CD8-positive, alpha-beta memory T cell (primary cell): ENCODE measurements at regions not wholly inside any gene's neighbourhood (a gene's known extent, or its start where the extent isn't known, plus 50 kb on each side); places are given as distances from the start of the nearest gene placed in this dataset.

Experiments used
- CTCF ChIA-PET: fragments of 350-600 bp; sonication (Branson Sonifier 250); formaldehyde crosslinking; loops from one replicate; lab custom pipeline; 2021; ENCODE audit warnings: antibody characterized with exemption; lab: Charles Lee
- POLR2A ChIA-PET: fragments of 350-600 bp; sonication (Branson Sonifier 250); formaldehyde crosslinking; loops from one replicate; lab custom pipeline; 2021; ENCODE audit warnings: antibody characterized with exemption; lab: Charles Lee
- DNase-seq, 5 donors: peaks; one replicate each; pipeline versions ENCODE4 v3.0.0 to v3.0.0-alpha.2; 2020 to 2022; ENCODE audit warnings: mixed read lengths in 1 of 5
- H3K27ac ChIP-seq: one replicate; pipeline ENCODE4 v1.7.0; 2013; ENCODE audit warnings: low read depth, mild to moderate bottlenecking, low read length, moderate library complexity
- H3K27me3 ChIP-seq: 2 replicates; pipeline ENCODE4 v1.7.0; 2013; ENCODE audit warnings: low read length, mild to moderate bottlenecking; ENCODE audit not compliant: insufficient read depth, poor library complexity, severe bottlenecking
- H3K36me3 ChIP-seq: 2 replicates; pipeline ENCODE4 v1.7.0; 2013; ENCODE audit warnings: mild to moderate bottlenecking, low read length, moderate library complexity; ENCODE audit not compliant: insufficient read depth
- H3K4me1 ChIP-seq: 2 replicates; pipeline ENCODE4 v1.7.0; 2013; ENCODE audit warnings: mild to moderate bottlenecking, low read length, moderate library complexity; ENCODE audit not compliant: insufficient read depth
- H3K4me3 ChIP-seq: 2 replicates; pipeline ENCODE4 v1.7.0; 2013; ENCODE audit warnings: mild to moderate bottlenecking, low read length
- H3K9me3 ChIP-seq: 2 replicates; pipeline ENCODE4 v1.7.0; 2013; ENCODE audit warnings: mild to moderate bottlenecking, low read length
- H3K27ac Mint-ChIP-seq, 8 donors: one replicate each; pipeline ENCODE4 v1.8.0; 2020 to 2021; ENCODE audit warnings: mixed read lengths in 8 of 8, mild to moderate bottlenecking in 6 of 8, inconsistent platforms in 3 of 8, moderate library complexity in 3 of 8
- H3K27me3 Mint-ChIP-seq, 2 donors: one replicate each; pipeline ENCODE4 v1.8.0; 2020 to 2021; ENCODE audit warnings: mixed read lengths in 2 of 2, mild to moderate bottlenecking in 1 of 2, moderate library complexity in 1 of 2
- H3K36me3 Mint-ChIP-seq, 3 donors: one replicate each; pipeline ENCODE4 v1.8.0; 2020 to 2021; ENCODE audit warnings: mixed read lengths in 3 of 3, inconsistent platforms in 1 of 3, mild to moderate bottlenecking in 1 of 3
- H3K4me1 Mint-ChIP-seq, 3 donors: one replicate each; pipeline ENCODE4 v1.8.0; 2020 to 2021; ENCODE audit warnings: mixed read lengths in 3 of 3, inconsistent platforms in 1 of 3, mild to moderate bottlenecking in 1 of 3
- H3K4me3 Mint-ChIP-seq, 7 donors: one replicate each; pipeline ENCODE4 v1.8.0; 2020 to 2021; ENCODE audit warnings: mixed read lengths in 7 of 7, mild to moderate bottlenecking in 6 of 7, moderate library complexity in 4 of 7, inconsistent platforms in 2 of 7
- H3K9me3 Mint-ChIP-seq, 5 donors: one replicate each; pipeline ENCODE4 v1.8.0; 2020 to 2022; ENCODE audit warnings: mixed read lengths in 5 of 5, mild to moderate bottlenecking in 3 of 5, moderate library complexity in 2 of 5, inconsistent platforms in 1 of 5

GRCh38 chr11:123378096-123378495, 52.0 kb upstream of the GRAMD1B start:
- no peak overlapping the region for H3K4me3 Mint-ChIP-seq
- ChIA-PET CTCF (no interaction called here), POLR2A (no interaction called here)
- H3K4me3 ChIP-seq: no peak overlapping the region
- DNase-seq: no peak
- no peaks in the 10 kb centered on the region for H3K36me3 ChIP-seq
- no peaks in the 10 kb centered on the region for H3K27me3 ChIP-seq
- H3K9me3 Mint-ChIP-seq: no peaks in the 10 kb centered on the region
- no peak overlapping the region for H3K27ac ChIP-seq
- H3K27ac Mint-ChIP-seq: no peak overlapping the region
- H3K4me1 ChIP-seq: peaks cover 4% of the 10 kb centered on the region
- H3K4me1 Mint-ChIP-seq: peaks cover 7 to 17% (median 10%) of the 10 kb centered on the region in 3 donors
- H3K27me3 Mint-ChIP-seq: no peaks in the 10 kb centered on the region
- H3K36me3 Mint-ChIP-seq: no peaks in the 10 kb centered on the region
- no peaks in the 10 kb centered on the region for H3K9me3 ChIP-seq

- Mint-ChIP-seq H3K4me3 (no peak overlapping the region), H3K9me3 (no peaks in the 10 kb centered on the region), H3K36me3 (no peaks in the 10 kb centered on the region), H3K27ac (no peak overlapping the region), H3K27me3 (no peaks in the 10 kb centered on the region), H3K4me1 (peaks cover 6 to 13% (median 7%) of the 10 kb centered on the region in 3 donors)
- Histone ChIP-seq H3K4me1 (no peaks in the 10 kb centered on the region), H3K27ac (no peak overlapping the region), H3K9me3 (no peaks in the 10 kb centered on the region), H3K27me3 (no peaks in the 10 kb centered on the region), H3K4me3 (no peak overlapping the region), H3K36me3 (no peaks in the 10 kb centered on the region)
- POLR2A ChIA-PET: no interaction called here
- DNase-seq: no peak
- CTCF ChIA-PET: no interaction called here
These were observed 52.7 kb upstream of the GRAMD1B start for GRCh38 chr11:123377355-123377754.

- Mint-ChIP-seq H3K4me3 (no peak overlapping the region), H3K27me3 (no peaks in the 10 kb centered on the region), H3K9me3 (no peaks in the 10 kb centered on the region), H3K36me3 (no peaks in the 10 kb centered on the region), H3K27ac (no peak overlapping the region), H3K4me1 (no peaks in the 10 kb centered on the region)
- H3K4me1 ChIP-seq: no peaks in the 10 kb centered on the region
- DNase-seq: no peak
- H3K9me3 ChIP-seq: no peaks in the 10 kb centered on the region
- no peaks in the 10 kb centered on the region for H3K27me3 ChIP-seq
- CTCF ChIA-PET: no interaction called here
- H3K4me3 ChIP-seq: no peak overlapping the region
- POLR2A ChIA-PET: no interaction called here
- H3K36me3 ChIP-seq: no peaks in the 10 kb centered on the region
- no peak overlapping the region for H3K27ac ChIP-seq
These were observed 54.2 kb upstream of the GRAMD1B start for GRCh38 chr11:123375832-123376231.

- Histone ChIP-seq H3K27me3 (no peaks in the 10 kb centered on the region), H3K36me3 (no peaks in the 10 kb centered on the region), H3K4me1 (no peaks in the 10 kb centered on the region), H3K9me3 (no peaks in the 10 kb centered on the region), H3K4me3 (no peak overlapping the region), H3K27ac (no peak overlapping the region)
- no peak overlapping the region for H3K4me3 Mint-ChIP-seq
- no peaks in the 10 kb centered on the region for H3K36me3 Mint-ChIP-seq
- no peak overlapping the region for H3K27ac Mint-ChIP-seq
- no peaks in the 10 kb centered on the region for H3K27me3 Mint-ChIP-seq
- ChIA-PET POLR2A (no interaction called here), CTCF (no interaction called here)
- peaks cover 0 to 1% (median 0%) of the 10 kb centered on the region in 3 donors for H3K4me1 Mint-ChIP-seq
- no peaks in the 10 kb centered on the region for H3K9me3 Mint-ChIP-seq
- no peak for DNase-seq
These were observed 55.5 kb upstream of the GRAMD1B start for GRCh38 chr11:123374622-123374968.

- no peak overlapping the region for H3K4me3 ChIP-seq
- peaks cover 0 to 1% (median 0%) of the 10 kb centered on the region in 3 donors for H3K4me1 Mint-ChIP-seq
- no peaks in the 10 kb centered on the region for H3K27me3 Mint-ChIP-seq
- no peaks in the 10 kb centered on the region for H3K9me3 Mint-ChIP-seq
- H3K27me3 ChIP-seq: no peaks in the 10 kb centered on the region
- CTCF ChIA-PET: no interaction called here
- POLR2A ChIA-PET: no interaction called here
- no peak overlapping the region for H3K27ac Mint-ChIP-seq
- no peak overlapping the region for H3K4me3 Mint-ChIP-seq
- no peaks in the 10 kb centered on the region for H3K4me1 ChIP-seq
- DNase-seq: no peak
- H3K36me3 ChIP-seq: no peaks in the 10 kb centered on the region
- no peaks in the 10 kb centered on the region for H3K36me3 Mint-ChIP-seq
- H3K27ac ChIP-seq: no peak overlapping the region
- no peaks in the 10 kb centered on the region for H3K9me3 ChIP-seq
These were observed 56.1 kb upstream of the GRAMD1B start for GRCh38 chr11:123373754-123374621.

- Mint-ChIP-seq H3K27me3 (peaks cover 3 to 9% of the 10 kb centered on the region in 2 donors), H3K9me3 (peaks cover 0 to 2% (median 0%) of the 10 kb centered on the region in 5 donors), H3K4me3 (no peak overlapping the region), H3K4me1 (peaks cover 0 to 1% (median 0%) of the 10 kb centered on the region in 3 donors), H3K27ac (no peak overlapping the region), H3K36me3 (no peaks in the 10 kb centered on the region)
- H3K4me1 ChIP-seq: no peaks in the 10 kb centered on the region
- H3K36me3 ChIP-seq: no peaks in the 10 kb centered on the region
- DNase-seq: no peak
- H3K27me3 ChIP-seq: no peaks in the 10 kb centered on the region
- H3K27ac ChIP-seq: no peak overlapping the region
- ChIA-PET POLR2A (no interaction called here), CTCF (no interaction called here)
- no peaks in the 10 kb centered on the region for H3K9me3 ChIP-seq
- H3K4me3 ChIP-seq: no peak overlapping the region
These were observed 58.4 kb upstream of the GRAMD1B start for GRCh38 chr11:123371506-123372297.

GRCh38 chr11:123366924-123367323, 63.1 kb upstream of the GRAMD1B start:
- H3K4me3 Mint-ChIP-seq: no peak overlapping the region
- Histone ChIP-seq H3K4me3 (no peak overlapping the region), H3K27ac (no peak overlapping the region), H3K4me1 (no peaks in the 10 kb centered on the region), H3K9me3 (no peaks in the 10 kb centered on the region), H3K27me3 (no peaks in the 10 kb centered on the region), H3K36me3 (no peaks in the 10 kb centered on the region)
- peaks cover 3 to 13% of the 10 kb centered on the region in 2 donors for H3K27me3 Mint-ChIP-seq
- H3K27ac Mint-ChIP-seq: no peak overlapping the region
- DNase-seq: no peak
- CTCF ChIA-PET: no interaction called here
- H3K36me3 Mint-ChIP-seq: no peaks in the 10 kb centered on the region
- H3K9me3 Mint-ChIP-seq: peaks cover 0 to 2% (median 0%) of the 10 kb centered on the region in 5 donors
- POLR2A ChIA-PET: no interaction called here
- H3K4me1 Mint-ChIP-seq: peaks cover 0 to 11% (median 1%) of the 10 kb centered on the region in 3 donors

GRCh38 chr11:123365955-123366354, 64.1 kb upstream of the GRAMD1B start:
- Histone ChIP-seq H3K27ac (no peak overlapping the region), H3K27me3 (no peaks in the 10 kb centered on the region), H3K9me3 (no peaks in the 10 kb centered on the region), H3K4me3 (no peak overlapping the region), H3K36me3 (no peaks in the 10 kb centered on the region), H3K4me1 (no peaks in the 10 kb centered on the region)
- CTCF ChIA-PET: no interaction called here
- POLR2A ChIA-PET: no interaction called here
- no peak for DNase-seq
- Mint-ChIP-seq H3K4me1 (peaks cover 0 to 15% (median 1%) of the 10 kb centered on the region in 3 donors), H3K27me3 (peaks cover 3 to 19% of the 10 kb centered on the region in 2 donors), H3K9me3 (peaks cover 0 to 2% (median 0%) of the 10 kb centered on the region in 5 donors), H3K36me3 (no peaks in the 10 kb centered on the region), H3K4me3 (no peak overlapping the region), H3K27ac (no peak overlapping the region)
